DMS53 treated with DMSO at 0.1 percent for 48 hours (cell line): ENCODE measurements at regions not wholly inside any gene's neighbourhood (a gene's known extent, or its start where the extent isn't known, plus 50 kb on each side); places are given as distances from the start of the nearest gene placed in this dataset.

Experiments
- DNase-seq: peaks from one replicate; lab custom pipeline; 2025; ENCODE audit not compliant: unreplicated experiment; lab: John Stamatoyannopoulos, UW

DNA sequence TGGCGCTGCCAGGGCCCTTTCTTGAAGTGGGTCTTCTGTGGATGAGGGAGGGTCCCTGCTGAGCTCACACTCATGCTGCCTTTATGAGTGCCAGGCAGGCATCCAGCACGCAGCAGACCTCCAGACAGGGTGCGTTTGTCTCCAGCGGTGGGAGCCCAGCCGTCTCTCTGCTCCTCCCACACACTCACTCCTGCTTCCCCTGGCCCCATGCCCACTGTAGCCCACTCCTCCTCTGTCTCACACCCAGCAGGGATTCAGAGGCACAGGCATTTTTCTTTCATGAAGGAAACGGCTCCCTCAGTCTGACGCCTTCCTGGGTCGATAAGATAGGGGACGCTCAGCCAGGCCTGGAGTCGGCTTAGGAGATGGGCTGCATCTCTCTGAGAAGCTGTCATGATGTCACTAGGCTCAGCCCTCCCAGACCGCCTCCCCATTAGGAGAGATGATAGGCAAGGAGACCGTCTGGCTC, 183.9 kb upstream of the NCAM1 start:
- DNase-seq, result no peak

DNA sequence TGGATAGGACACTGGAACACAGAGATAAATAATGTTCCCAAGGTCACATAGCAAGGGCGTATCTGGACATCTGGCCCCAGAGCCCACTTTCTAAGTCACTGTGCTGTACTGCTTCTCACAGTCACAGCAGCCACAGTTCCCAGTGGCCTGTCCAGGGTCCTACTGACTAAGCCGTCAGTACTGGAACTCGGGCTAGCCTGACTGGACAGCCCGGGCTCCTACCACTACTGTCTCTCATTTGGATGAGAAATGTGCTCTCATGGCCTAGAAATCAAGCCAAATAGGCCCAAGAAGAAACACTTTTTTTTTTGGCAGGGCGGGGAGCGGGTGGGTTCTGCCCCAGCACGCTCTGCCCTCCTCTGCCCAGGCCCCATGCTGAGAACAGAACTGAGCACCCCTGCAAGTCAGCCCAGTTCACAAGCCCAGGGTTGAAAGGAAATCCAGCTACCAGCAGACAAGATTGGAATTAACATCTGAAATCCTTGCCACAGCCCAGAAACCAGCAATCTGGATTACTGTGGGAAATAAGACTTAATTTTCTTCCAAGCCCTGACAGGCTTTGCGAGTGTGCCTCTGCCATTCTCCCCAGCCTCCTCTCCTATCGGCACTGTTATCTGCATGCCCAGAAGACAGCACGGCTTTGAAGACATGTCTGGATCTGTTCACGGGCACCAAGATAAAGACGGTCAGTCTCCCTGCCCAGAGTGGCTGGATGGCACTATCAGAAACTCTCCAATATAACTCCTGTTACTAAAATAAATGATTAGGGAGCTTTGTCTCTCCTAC, 182.9 kb upstream of the NCAM1 start:
- no peak for DNase-seq

DNA sequence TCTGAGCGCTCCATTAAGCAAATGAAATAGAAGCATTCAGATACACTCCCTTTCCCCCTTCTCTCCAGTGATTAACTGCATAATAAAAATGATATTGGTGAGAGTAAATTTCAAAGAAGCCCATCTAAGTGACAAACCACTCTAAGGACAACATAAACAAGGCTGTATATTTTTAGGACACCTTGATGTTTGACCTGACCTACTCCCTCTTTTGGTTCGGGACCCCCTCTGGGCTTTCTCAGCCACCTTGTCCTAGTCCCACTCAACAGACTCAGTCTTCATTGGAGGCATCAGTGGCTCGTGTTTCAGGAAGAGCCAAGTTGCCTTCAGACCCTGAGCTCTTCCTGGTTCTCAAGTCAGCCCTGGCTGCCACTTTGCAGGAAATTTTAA, 182.3 kb upstream of the NCAM1 start:
- DNase-seq, result no peak

DNA sequence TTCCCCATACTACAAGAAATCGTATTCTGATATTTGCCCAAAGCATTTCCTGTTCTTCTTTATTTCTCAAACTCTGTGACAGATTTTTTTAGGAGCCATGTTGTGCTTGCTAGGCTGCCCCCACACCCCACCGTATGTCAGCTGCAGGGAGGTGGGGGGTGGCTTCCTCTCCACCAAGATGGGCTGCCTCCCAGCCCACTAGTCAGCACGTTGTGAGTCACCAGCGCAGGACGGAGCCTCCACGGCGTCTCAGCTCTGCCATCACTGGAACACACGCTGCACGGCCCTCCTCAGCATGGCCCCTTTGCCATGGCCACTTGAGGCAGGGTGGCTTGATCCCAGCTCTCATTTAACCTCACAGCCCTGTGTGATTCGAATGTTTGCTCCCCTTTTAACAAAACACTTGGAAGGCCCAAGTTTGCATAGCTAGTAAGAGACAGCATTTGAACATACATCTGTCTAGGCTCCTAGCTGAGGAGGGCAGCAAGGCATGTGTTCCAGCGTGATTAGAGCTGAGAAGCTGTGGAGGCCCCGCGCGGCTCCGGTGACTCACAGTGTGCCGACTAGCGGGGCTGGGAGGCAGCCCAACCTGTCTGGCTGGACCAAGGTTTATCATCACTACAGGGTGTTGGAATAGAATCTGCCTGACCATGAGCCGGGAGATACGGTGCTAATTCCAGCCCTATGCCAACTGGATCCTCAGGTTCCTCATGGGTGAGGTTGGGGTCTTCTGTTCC, 180.7 kb upstream of the NCAM1 start:
- no peak for DNase-seq

DNA sequence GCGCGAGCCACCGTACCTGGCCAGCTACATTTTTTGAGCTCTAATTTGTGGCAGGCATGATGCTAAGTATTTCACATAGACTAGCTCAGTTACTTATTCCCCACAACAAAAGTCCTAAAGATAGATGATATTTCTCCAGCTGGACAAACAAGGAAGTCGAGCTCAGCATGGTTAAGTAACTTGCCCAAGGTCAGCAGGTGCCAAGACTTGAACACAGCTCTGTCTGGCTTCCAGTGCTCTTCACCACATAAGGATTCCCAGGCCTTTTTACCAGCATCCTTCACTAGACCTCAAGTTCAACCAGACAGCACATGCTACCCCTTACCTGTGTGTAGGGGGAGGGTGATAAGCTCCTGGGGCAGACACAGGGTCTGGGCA, 177.3 kb upstream of the NCAM1 start:
- DNase-seq, result no peak

DNA sequence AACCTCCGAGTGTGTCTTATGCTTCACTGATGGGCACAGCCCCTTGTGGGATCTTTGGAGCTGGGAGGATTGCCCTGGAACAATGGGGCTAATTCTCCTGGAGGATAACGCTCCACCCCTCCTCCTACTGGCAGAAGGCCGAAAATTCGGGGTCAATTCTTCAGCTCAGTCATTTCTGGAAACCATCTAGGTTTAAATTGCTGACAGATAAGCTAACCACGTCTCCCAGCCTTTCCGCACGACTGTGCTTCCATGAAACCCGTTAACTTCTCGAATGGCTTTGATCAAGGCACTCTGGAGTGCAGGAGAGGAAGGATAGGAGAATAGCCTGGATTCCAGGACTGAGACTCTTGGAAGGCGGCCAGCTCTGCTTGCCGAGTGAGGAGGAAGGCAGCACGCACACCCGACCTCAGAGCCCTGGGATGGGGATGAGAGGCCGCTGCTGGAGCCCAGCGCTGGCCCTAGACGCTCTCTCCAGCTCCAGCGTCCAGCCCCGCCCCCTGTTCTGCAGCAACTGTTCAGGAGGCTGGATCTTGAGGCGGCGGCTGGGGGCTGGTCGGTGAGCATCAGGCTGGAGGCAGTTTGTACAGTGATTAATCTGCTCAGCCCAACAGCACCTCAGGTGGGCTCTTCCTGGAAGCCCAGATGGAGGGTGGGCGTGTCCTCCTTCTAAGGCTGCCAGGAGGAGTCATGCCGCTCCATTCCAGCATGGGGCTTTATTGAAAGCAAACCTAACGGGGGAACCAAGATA, 176.7 kb upstream of the NCAM1 start:
- DNase-seq, result peak; percentile 26

DNA sequence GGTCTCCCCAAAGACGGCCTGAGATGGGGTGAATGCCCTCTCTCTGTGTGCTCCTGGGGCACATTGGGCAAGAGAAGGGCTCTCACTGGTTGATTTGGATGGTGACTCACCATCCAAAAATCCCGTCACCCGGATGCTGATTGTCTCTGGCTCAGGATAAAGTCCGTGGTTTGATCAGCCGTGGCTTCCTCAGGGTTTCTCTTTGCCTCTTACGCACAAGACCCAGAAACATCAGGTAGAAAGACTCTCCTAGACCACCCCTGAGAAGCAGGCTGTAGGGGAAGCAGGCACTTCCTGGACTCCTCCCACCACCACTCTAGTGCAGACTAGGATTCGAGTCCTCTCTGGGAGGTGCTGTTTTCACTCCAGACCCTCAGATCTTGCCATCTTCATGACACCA, 176.1 kb upstream of the NCAM1 start:
- DNase-seq, result no peak

DNA sequence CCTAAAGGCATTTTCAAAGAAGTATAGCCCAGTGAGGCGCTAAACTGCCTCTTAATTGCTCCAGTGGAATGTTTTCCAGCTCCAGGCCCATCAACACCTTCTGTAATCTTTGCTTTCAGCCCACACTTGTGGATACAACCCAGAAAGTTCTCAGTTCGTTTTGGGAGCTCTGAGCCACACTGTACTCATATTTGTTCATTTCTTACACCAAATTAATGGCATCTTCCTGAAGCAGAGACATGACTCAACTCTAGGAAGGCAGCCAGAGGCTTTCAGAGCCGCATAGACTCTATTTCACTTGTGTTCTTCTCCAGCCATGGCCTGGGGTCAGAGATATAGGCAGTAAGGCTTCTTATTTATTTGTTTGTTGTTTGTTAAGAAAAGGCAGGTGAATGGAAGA, 175.5 kb upstream of the NCAM1 start:
- no peak for DNase-seq

DNA sequence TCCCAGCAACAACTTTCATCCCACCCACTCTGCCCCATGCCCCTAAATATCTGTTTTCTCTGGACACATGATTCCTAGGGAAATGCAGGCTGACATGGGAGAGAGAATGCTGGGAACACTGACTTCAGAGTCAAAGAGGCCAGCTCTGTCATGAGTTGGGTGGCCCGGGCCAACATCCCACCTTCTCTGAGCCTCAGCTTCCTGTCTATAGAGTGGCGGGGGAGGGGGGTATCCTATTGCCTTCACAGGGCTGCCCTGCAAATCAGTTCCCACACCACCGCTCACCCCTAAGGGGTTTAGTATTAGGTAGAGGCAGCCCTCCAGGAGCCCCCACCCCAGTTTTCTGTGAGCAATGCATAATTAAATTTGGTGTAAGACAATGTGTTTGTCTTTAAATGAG, 175.0 kb upstream of the NCAM1 start:
- DNase-seq, result no peak

DNA sequence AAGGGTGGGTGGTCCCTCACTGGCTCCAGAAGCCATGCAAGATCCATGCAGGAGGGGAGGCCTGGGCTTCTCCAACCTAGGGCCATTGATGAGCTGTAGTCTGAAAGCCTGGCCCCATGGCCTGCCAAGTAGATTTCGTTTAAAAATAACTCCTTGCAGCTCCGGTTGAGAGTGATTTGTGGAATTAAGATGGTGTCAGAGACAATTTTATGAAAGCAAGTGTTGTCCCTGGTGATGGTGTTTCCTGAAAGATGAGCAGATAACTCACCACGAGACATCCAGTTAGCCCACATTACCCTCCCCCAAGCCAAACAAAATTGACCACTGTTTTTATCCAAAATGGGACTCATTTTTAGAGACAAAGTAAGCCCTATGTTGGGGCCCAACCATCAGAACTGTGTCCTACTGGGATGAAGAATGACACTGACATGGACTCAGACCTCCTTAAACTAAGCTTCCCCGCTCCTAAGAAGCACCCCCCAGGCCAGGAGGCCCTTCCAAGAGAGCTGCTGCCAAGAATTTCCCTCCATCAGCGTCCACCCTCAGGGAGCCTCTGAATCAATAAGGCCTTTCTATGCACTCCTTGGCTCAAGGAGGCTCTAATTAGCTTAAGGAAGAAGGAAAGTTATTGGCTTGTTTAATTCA, 174.2 kb upstream of the NCAM1 start:
- no peak for DNase-seq

DNA sequence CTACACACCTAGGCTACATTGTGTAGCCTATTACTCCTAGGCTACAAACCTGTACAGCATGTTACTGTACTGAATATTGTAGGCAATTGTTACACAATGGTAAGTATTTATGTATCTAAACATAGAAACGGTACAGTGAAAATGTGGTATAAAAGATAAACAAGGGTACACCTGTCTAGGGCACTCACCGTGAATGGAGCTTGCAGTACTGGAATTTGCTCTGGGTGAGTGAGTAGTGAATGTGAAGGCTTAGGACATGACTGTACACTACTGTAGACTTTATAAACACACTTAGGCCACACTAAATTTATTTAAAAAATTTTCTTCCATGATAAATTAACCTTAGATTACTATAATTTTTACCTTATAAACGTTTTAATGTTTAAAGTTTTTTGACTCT, 171.7 kb upstream of the NCAM1 start:
- DNase-seq, result peak; percentile 43

DNA sequence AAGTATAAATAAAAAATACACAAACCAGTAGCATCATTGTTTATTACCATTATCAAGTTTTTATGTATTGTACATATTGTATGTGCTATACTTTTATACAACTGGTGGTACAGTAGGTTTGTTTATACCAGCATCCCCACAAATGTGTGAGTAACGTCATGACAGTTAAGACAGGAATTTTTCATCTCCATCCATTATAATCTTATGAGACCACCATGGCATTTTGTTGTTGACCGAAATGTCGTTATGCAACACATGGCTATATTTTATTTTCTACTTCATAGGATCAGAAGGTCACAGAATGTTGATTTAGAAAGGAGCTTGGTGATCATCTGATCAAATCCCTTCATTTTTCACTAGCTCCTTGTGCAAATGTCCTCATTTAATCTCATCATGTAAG, 170.9 kb upstream of the NCAM1 start:
- DNase-seq, result no peak

DNA sequence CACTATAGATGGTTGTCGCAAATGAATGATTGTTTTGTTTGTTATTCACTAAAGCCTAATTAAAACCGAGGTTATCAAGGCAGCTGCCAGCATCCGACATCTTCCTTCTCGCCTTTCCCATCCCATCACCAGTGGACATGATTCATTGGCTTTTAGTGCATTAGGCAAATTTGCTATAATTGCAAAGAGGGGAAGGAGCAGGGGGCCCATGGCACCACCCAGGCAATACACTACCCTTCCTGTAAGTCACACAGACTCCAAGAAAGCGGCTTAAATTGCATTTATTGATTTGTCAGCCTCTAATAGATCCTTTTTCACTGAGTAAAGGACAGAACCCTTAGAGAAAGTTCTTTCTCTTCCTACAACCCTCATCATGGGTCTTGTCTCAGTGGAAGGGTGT, 169.2 kb upstream of the NCAM1 start:
- DNase-seq, result no peak

DNA sequence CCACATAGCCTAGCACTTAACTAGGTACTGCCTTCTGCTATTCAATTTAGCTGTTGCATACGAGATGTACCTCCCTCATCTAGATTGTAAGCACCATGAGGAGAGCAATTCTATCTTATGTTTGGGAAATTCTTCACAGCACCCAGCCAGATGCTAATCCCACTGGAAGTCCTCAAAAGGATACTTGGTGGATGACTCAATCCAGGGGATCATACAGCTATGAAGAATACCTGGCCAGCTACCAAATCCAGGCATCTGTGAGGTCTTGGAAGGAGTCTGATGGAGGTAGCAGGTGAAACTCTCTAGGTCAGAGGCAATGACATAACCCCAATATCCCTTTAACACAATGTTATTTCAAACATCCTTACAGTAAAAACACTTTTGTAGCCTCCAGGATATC, 167.8 kb upstream of the NCAM1 start:
- no peak for DNase-seq

DNA sequence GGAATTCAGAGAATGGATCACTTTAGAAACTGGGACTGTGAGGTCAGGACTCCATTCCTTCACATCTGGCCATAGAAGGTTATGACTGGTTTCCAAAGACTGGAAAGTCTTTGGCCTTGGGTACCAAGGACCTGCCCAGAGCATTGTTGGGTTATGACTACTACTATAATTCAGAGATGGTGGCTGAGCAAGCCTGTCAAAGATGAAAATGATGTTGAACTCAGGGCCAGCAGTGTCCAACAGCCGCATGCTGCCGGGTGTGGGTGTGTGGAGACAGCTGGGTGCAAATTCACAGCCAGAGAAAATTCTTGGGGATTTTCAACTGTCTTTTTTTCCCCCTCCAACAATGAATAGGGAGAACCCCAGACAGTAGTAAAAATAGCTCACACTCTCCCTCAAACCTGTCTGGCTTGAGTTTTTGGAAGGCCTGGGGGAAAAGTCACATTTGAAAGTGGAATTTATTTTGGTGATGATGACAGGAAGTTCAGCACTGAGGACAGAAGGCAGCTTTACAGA, 166.8 kb upstream of the NCAM1 start:
- no peak for DNase-seq

DNA sequence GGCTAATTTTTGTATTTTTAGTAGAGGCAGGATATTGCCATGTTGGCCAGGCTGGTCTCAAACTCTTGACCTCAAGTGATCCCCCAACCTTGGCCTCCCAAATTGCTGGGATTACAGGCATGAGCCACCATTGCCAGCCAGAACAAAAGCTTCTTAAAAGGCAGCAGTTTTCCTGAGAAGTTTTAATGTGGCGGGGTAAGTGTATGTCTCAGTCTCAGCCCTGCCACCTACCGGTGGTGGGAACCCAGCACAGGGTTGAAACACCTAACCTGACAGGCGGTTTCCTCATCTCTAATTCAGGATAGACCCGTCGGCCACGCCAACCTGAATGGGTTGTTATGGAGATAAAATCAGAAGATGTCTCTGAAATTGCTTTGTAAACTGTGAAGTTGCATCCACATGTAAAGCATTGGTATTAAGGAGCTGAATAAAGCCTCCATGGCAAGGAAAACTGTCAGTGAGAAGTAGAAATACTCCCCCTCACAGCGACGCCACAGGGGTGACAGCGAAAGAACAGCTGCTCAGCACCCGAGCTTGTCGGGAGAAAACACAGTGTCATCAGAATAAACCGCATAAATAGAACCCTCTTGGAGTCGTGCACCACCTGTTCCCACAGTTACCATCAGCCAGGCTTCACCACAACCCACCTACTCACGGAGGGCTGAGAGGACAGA, 165.9 kb upstream of the NCAM1 start:
- peak; percentile 57 for DNase-seq

DNA sequence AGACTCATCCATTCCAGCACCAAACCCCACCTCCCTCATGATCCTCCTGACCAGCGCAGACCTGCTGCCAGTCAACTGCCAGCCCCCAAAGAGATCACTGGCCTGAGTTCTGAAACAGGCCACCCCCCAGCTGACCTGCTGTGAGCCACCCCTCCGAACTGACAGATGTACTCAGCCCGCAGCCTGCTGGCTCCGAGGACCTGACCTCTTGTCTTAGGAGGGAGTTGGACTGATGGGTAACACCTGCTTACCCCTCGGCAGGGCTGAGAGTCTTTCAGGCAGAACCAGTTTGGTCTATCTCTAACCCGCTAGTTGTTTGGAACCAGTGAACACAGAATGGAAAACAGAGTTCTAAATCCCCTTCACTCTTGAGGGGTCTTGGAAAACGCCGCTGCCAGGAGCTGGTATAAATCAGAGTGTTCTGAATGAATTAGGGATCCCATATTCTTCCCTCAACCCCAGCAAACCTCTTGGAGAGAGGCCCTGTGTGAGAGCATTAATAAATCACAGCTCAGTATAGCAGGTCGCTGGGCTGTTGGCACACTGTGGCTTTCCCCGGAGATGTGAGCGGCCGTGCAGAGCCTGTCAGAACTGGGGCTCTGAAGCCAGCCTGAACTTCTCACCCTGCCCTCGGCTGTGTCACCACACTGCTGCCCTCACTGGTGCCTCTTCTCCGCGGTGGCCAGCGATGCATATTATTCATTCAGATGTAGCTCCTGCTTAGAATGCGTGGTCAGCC, 165.1 kb upstream of the NCAM1 start:
- DNase-seq, result no peak

DNA sequence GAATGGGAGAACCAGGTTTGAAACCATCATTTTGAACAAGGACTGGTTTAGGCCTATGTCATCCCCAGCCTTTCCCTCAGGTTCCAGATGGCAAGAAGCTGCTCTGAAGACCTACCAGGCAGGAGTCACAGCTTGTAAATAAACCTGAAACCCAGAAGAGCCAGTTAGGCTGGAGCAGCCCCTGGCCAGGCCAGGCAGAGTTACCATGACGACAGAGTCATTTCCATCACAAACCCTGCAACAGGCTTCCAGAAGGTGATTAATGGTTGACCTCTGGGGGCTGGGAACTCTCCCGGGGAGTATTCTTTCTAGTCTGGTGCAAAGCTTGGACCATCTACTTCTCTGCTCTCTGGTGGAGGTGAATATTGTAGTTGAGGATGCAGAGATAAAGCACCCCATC, 164.1 kb upstream of the NCAM1 start:
- peak; percentile 9 for DNase-seq

DNA sequence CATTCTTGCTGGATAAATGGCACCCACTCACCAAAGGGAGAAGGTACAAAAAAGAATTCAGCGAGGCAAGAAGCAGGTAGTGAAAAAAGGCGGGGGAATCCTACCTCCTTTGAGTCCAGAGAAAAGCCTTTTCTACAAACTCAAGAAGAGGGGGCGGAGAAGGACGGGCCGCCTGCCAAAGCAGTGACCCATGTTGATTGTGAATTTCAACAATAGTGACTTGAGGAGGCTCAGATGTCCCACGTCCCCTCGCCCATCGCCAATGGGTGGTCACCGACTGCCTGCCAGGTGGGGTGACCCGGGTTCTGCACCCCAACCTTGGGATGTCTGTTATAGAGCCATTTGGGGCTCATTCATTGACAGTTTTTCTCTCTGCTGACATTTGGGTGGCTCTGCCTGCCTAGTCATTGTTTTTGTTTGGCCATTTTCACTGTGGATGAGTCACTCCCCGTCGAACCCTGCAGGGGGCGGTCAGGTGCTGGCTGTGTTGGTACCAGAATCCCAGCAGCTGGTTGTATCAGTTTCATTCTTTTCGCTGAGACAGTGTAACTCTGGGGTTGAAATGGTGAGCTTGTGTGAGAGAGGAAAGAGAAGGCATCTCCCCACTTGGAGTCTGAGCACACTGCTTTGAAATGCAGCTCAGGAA, 163.4 kb upstream of the NCAM1 start:
- peak; percentile 10 for DNase-seq
